KMS-11 (cell line): ENCODE measurements at regions not wholly inside any gene's neighbourhood (a gene's known extent, or its start where the extent isn't known, plus 50 kb on each side); places are given as distances from the start of the nearest gene placed in this dataset.

Experiments
- H2AFZ ChIP-seq: fragments of 200-600 bp; sonication (generic); 2 replicates; pipeline ENCODE4 v1.6.1; 2016; ENCODE audit warnings: antibody characterized with exemption, mixed run types, low read depth
- H3K27ac ChIP-seq: fragments of 200-600 bp; sonication (generic); 2 replicates; pipeline ENCODE4 v1.6.1; 2016; ENCODE audit warnings: mild to moderate bottlenecking, mixed run types
- H3K27me3 ChIP-seq: fragments of 200-600 bp; sonication (generic); 2 replicates; pipeline ENCODE4 v1.6.1; 2017; ENCODE audit warnings: mild to moderate bottlenecking, low read depth, mixed run types, moderate library complexity; ENCODE audit not compliant: insufficient read depth
- H3K36me3 ChIP-seq: fragments of 200-600 bp; sonication (generic); 2 replicates; pipeline ENCODE4 v1.6.1; 2017; ENCODE audit warnings: mild to moderate bottlenecking, mixed run types; ENCODE audit not compliant: insufficient read depth
- H3K4me1 ChIP-seq: fragments of 200-600 bp; sonication (generic); 2 replicates; pipeline ENCODE4 v1.6.1; 2016; ENCODE audit warnings: mild to moderate bottlenecking, low read depth, mixed run types; ENCODE audit not compliant: poor library complexity, severe bottlenecking
- H3K4me2 ChIP-seq: fragments of 200-600 bp; sonication (generic); 2 replicates; pipeline ENCODE4 v1.7.0; 2016; ENCODE audit warnings: mild to moderate bottlenecking, mixed run types
- H3K4me3 ChIP-seq: fragments of 200-600 bp; sonication (generic); IDR thresholded peaks from 2 replicates; pipeline ENCODE4 v1.6.1; 2017; ENCODE audit warnings: low read depth, low read length, mixed read lengths; ENCODE audit not compliant: insufficient read depth
- H3K79me2 ChIP-seq: fragments of 200-600 bp; sonication (generic); 2 replicates; pipeline ENCODE4 v1.6.1; 2016; ENCODE audit warnings: low read depth, mixed run types; ENCODE audit not compliant: insufficient read depth
- H3K9ac ChIP-seq: fragments of 200-600 bp; sonication (generic); 2 replicates; pipeline ENCODE4 v1.6.1; 2016; ENCODE audit warnings: mild to moderate bottlenecking, mixed run types
- H4K20me1 ChIP-seq: fragments of 200-600 bp; sonication (generic); 2 replicates; pipeline ENCODE4 v1.6.1; 2016; ENCODE audit warnings: mild to moderate bottlenecking, mixed run types; ENCODE audit not compliant: insufficient read depth
- TF ChIP-seq, protein P1 (sequence below): fragments of 200-600 bp; sonication (generic); conservative IDR thresholded peaks from 2 replicates; pipeline ENCODE4 v1.6.1; 2017; ENCODE audit warnings: low read depth, mild to moderate bottlenecking, antibody characterized with exemption, low read length, moderate library complexity, mixed read lengths

DNA sequence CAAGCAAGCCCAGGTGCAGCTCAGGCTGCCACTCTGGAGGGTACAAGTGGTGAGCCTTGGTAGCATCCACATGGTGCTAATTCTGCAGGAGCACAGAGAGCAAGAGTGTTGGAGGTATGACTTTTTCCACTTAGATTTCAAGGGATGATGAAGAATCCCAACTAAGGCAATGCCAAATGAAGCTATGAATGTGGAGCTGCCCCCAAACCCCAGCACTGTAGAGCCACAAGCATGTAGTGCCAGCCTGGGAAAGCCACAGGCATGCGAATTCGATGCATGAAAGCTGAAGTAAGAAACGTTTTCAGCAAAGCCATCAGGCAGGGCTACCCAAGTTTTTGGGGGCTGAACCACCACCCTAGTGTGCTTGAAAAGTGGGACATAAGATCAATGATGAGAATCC, 251.1 kb downstream of the HAO1 start:
- no peaks in the 10 kb centered on the region for H4K20me1 ChIP-seq
- no peak overlapping the region for H3K27ac ChIP-seq
- H2AFZ ChIP-seq, result no peak overlapping the region
- no peak overlapping the region for H3K4me3 ChIP-seq
- no peaks in the 10 kb centered on the region for H3K79me2 ChIP-seq
- no peaks in the 10 kb centered on the region for H3K36me3 ChIP-seq
- H3K4me1 ChIP-seq, result peaks cover 12% of the 10 kb centered on the region
- H3K9ac ChIP-seq, result no peak overlapping the region
- no peak overlapping the region for H3K4me2 ChIP-seq
- H3K27me3 ChIP-seq, result no peaks in the 10 kb centered on the region
- TF ChIP-seq, protein P1, sequence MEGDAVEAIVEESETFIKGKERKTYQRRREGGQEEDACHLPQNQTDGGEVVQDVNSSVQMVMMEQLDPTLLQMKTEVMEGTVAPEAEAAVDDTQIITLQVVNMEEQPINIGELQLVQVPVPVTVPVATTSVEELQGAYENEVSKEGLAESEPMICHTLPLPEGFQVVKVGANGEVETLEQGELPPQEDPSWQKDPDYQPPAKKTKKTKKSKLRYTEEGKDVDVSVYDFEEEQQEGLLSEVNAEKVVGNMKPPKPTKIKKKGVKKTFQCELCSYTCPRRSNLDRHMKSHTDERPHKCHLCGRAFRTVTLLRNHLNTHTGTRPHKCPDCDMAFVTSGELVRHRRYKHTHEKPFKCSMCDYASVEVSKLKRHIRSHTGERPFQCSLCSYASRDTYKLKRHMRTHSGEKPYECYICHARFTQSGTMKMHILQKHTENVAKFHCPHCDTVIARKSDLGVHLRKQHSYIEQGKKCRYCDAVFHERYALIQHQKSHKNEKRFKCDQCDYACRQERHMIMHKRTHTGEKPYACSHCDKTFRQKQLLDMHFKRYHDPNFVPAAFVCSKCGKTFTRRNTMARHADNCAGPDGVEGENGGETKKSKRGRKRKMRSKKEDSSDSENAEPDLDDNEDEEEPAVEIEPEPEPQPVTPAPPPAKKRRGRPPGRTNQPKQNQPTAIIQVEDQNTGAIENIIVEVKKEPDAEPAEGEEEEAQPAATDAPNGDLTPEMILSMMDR, result no peak

DNA sequence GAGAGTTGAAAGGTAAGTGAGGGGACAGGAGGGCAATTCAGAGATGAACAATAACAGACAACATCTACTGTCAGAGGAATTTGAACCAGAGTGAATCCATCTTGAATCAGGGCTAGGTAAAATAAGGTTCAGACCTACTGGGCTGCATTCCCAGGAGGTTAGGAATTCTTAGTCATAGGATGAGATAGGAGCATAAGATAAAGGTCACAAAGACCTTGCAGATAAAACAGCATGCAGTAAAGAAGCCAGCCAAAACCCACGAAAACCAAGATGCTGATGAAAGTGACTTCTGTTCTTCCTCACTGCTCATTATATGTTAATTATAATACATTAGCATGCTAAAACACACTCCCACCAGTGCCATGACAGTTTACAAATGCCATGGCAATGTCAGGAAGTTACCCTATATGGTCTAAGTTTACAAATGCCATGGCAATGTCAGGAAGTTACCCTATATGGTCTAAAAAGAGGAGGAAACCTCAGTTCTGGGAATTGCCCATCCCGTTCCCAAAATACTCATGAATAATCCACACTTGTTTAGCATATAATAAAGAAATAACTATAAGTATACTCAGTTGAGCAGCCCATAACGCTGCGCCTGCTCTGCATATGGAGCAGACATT, 248.5 kb downstream of the HAO1 start:
- H2AFZ ChIP-seq, result no peak overlapping the region
- H3K4me1 ChIP-seq, result peaks cover 12% of the 10 kb centered on the region
- H3K4me2 ChIP-seq, result no peak overlapping the region
- H3K4me3 ChIP-seq, result no peak overlapping the region
- H3K79me2 ChIP-seq, result no peaks in the 10 kb centered on the region
- no peak overlapping the region for H3K27ac ChIP-seq
- H3K27me3 ChIP-seq, result no peaks in the 10 kb centered on the region
- H3K9ac ChIP-seq, result no peak overlapping the region
- no peaks in the 10 kb centered on the region for H4K20me1 ChIP-seq
- TF ChIP-seq, protein P1, result no peak
- H3K36me3 ChIP-seq, result no peaks in the 10 kb centered on the region

DNA sequence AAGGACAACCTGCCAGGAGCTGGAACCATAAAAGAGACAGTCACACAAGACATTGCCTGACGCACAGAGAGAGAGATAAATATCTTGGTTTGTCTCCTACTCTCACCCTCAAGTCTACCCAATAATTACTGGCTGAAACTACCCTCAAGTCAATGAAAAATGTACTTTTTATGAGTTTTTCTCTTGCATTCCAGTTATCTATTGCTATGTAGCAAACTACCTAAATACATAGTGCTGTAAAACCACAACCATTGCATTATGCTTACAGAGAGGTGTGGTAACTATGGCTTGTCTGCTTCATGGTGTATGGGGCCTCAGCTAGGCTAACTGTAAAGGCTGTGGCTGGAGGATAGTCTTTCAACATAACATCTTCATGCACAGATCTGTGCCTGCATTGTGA, 247.8 kb downstream of the HAO1 start:
- no peak overlapping the region for H3K9ac ChIP-seq
- H3K27ac ChIP-seq, result no peak overlapping the region
- H3K79me2 ChIP-seq, result no peaks in the 10 kb centered on the region
- H3K36me3 ChIP-seq, result no peaks in the 10 kb centered on the region
- peaks cover 7% of the 10 kb centered on the region for H3K4me1 ChIP-seq
- no peak overlapping the region for H3K4me2 ChIP-seq
- no peaks in the 10 kb centered on the region for H4K20me1 ChIP-seq
- H3K27me3 ChIP-seq, result no peaks in the 10 kb centered on the region
- no peak overlapping the region for H3K4me3 ChIP-seq
- H2AFZ ChIP-seq, result no peak overlapping the region
- TF ChIP-seq, protein P1, result no peak

DNA sequence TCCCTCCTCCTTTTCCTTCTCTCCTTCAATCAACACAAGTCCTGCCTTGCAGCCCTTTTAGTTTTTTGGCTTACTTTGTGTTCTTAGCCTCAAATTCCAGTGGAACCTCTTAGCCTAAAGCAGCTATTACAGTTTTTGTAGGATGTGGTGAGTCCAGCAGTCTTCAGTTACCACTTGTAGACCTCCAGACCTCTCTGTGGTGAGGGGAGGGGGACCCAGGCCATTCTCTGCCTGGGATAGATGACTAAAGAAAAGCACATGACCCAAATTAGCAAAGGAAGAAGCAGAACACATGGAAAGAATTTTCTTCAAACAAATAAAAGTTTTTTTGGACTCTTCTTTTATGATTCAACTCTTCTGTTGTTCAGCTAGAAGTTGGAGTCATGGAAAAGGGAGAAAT, 246.5 kb downstream of the HAO1 start:
- Histone ChIP-seq H3K27me3 (no peaks in the 10 kb centered on the region), H3K4me2 (no peak overlapping the region), H3K4me3 (no peak overlapping the region), H3K9ac (no peak overlapping the region), H2AFZ (no peak overlapping the region), H3K36me3 (no peaks in the 10 kb centered on the region), H3K4me1 (no peaks in the 10 kb centered on the region), H3K27ac (no peak overlapping the region), H3K79me2 (no peaks in the 10 kb centered on the region), H4K20me1 (no peaks in the 10 kb centered on the region)
- TF ChIP-seq, protein P1, result no peak
